Fibroblast of skin of left quadriceps (primary cell): ENCODE measurements at regions not wholly inside any gene's neighbourhood (a gene's known extent, or its start where the extent isn't known, plus 50 kb on each side); places are given as distances from the start of the nearest gene placed in this dataset.

Experiments used
- DNase-seq, 2 experiments: peaks; one replicate each; pipeline ENCODE4 v3.0.0-alpha.2; 2013; ENCODE audit warnings: low read depth in 2 of 2

- DNase-seq = peak; percentile 20 to 24
Measured at GRCh38 chrX:98795636-98796035, 1614.4 kb downstream of the PCDH19 start.

- no peak for DNase-seq
Measured at GRCh38 chrX:98755912-98756311, 1654.2 kb downstream of the PCDH19 start.

- DNase-seq = no peak
Measured at GRCh38 chrX:98731821-98732220, 1678.3 kb downstream of the PCDH19 start.

- no peak for DNase-seq
Measured at GRCh38 chrX:98717970-98718369, 1692.1 kb downstream of the PCDH19 start.
